ENCODE measurements at regions not wholly inside any gene's neighbourhood (a gene's known extent, or its start where the extent isn't known, plus 50 kb on each side); places are given as distances from the start of the nearest gene placed in this dataset.

DNA sequence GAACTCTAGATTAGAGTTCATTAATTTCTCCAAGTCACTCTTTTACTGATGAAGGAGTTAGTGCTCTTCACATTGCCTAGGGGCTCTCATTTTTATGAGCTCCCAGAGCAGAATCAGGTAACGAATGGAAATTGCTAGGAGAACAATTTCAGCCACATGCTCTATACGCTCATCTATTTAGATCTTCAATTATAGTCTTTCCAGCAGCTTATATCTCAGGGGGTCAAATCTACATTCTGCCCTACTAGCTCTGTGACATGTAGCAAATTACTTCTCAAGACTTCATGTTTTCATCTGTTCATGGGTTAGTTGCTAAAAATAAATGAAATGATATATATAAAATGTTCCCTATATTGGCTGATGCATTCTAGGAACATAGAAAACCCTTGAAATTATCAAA lies 183.6 kb downstream of the PLPP3 start:
- TF ChIP-seq POLR2A (IDR thresholded peaks at IDR 0.05), result no peak
- TF ChIP-seq, protein P1, sequence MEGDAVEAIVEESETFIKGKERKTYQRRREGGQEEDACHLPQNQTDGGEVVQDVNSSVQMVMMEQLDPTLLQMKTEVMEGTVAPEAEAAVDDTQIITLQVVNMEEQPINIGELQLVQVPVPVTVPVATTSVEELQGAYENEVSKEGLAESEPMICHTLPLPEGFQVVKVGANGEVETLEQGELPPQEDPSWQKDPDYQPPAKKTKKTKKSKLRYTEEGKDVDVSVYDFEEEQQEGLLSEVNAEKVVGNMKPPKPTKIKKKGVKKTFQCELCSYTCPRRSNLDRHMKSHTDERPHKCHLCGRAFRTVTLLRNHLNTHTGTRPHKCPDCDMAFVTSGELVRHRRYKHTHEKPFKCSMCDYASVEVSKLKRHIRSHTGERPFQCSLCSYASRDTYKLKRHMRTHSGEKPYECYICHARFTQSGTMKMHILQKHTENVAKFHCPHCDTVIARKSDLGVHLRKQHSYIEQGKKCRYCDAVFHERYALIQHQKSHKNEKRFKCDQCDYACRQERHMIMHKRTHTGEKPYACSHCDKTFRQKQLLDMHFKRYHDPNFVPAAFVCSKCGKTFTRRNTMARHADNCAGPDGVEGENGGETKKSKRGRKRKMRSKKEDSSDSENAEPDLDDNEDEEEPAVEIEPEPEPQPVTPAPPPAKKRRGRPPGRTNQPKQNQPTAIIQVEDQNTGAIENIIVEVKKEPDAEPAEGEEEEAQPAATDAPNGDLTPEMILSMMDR (IDR thresholded peaks at IDR 0.05 in 8 of 11, conservative IDR thresholded peaks at IDR 0.05 in 3 of 11), result no peak
